NCI-H1436 treated with DMSO at 0.1 percent for 48 hours (cell line): ENCODE measurements at regions not wholly inside any gene's neighbourhood (a gene's known extent, or its start where the extent isn't known, plus 50 kb on each side); places are given as distances from the start of the nearest gene placed in this dataset.
"Not testable (repeated sequence)": the region's sequence is repeated elsewhere in the genome, so short reads cannot be mapped to it uniquely, and the experiment has no call there.

Experiments used
- DNase-seq: peaks from one replicate; lab custom pipeline; 2025; lab: John Stamatoyannopoulos, UW

DNA sequence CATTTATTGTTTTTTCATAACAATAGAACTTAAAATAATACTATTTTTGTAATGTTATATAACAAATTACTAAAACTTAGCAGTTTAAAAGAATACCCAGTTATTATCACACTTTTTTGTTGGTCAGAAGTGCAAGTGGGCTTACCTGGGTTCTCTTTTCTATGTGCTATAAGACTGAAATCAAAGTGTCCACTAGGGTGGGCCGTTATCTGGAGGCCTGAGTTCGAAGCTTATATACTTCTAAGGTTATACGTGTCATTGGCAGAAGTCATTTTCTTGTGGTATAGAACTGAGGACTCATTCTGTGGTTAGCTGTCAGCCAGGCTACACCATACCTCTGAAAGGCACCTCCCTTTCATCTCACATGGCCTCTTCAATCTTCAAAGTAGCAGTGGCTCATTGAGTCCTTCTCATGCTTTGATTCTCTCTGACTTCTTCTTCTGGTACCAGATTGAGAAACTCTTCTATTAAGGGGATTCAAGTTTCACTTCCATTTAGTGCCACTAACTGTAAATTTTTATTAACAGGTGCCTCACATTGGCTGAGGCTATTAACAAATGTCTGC is 414.3 kb downstream of the AMY1C start:
- DNase-seq: no peak

DNA sequence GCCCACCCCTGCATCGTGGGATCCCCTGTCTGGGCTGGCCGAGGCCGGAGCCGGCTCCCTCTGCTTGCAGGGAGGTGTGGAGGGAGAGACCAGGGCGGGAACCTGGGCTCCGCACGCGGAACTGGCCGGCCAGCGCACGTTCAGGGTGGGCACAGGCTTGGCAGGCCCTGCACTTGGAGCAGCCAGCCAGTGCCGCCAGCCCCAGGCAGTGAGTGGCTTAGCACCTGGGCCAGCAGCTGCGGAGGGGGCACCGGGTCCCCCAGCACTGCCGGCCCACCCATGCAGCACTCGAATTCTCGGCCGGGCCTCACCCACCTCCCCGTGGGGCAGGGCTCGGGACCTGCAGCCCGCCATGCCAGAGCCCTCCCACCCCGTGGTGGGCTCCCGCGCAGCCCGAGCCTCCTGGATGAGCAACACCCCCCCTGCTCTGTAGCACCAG is 422.6 kb downstream of the AMY1C start:
- DNase-seq: no peak

DNA sequence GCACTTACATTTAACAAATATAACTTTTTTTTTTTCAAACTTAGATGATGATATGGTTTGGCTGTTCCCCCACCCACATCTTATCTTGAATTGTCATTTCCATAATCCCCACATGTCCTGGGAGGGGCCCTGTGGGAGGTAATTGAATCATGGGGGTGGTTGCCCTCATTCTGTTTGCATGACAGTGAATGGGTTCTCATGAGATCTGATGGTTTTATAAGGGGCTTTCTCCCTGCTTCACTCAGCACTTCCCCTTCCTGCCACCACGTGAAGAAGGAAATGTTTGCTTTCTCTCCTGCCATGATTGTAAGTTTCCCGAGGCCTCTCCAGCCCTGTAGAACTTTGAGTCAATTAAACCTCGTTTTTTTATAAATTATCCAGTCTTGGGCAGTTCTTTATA is 432.6 kb downstream of the AMY1C start:
- no peak for DNase-seq

- DNase-seq: no peak
Measured at GRCh38 chr1:104189207-104189606, 439.5 kb downstream of the AMY1C start.

- no peak for DNase-seq
Measured at GRCh38 chr1:104190821-104191220, 441.1 kb downstream of the AMY1C start.

DNA sequence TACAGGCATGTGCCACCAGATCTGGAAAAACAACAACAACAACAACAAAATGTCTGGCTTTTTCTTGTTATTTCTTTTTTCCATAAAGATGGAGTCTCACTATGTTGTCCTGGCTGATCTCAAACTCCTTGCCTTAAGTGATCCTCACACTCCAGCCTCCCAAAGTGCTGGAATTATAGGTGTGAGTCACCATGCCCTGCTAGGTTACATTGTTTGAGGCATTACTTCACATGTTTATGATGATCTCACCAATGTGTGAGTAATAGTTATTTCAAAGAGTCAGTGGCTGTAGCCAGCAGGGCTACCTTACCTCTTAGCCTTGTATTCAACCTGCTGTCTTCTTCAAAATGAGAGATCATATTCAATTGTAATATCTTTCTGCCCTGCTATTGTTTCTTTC is 445.7 kb downstream of the AMY1C start:
- no peak for DNase-seq

DNA sequence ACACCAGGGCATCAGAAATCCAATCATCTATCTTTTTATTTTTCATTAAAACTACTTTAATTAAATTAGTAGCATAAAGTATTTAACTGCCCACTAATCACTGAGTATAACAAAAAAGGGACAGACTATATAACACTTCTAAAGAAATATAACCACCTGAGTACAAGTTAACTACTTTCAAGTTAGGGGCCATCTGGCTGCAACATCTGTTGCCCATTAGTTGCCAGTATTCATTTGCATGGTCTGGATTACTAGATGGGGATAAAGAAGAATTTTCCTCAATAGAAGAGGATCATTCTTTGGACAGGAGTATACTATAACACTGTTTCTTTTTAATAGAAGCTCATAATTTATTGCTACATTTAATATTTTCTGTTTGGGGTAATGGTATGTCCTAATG is 446.4 kb downstream of the AMY1C start:
- DNase-seq: no peak

DNA sequence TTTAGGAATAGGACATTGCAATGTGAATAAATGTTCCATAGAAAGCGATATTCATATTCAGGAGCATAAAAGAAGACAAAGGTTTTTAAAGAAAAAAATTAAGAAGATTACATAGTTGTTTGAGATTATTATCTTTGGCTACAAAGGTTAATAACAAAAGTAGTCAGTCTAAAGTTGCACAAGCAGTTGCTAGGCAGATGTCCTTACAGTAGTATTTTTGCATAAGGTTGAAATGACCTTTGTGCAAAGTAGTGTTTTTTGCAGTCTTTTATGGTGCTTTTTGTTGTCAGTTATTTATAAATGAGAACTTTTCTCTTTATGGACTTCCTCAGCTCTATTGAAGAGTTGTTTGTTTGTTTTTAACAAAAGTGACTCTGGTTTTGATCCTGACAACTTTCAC is 447.8 kb downstream of the AMY1C start:
- no peak for DNase-seq

DNA sequence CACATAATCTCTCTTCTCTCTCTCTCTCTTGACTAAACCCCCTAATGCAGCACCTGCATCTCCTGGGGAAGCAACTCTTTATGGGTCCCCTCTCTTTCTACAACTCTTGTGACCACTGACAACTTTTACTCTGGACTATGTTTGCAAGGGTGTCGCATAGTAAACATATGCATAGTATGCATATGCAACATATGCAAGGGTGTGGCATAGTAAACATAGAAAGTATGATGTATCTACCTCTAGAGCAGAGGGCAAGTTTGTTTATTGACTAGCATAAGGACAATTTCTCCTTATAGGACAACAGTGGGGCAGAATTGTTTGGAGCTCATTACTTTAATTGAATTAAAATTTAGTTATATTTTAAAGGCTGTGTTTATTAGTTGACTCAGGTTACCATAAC is 462.5 kb downstream of the AMY1C start:
- DNase-seq: no peak

- DNase-seq: not testable (repeated sequence)
Measured at GRCh38 chr1:104217395-104217986, 467.8 kb downstream of the AMY1C start.

DNA sequence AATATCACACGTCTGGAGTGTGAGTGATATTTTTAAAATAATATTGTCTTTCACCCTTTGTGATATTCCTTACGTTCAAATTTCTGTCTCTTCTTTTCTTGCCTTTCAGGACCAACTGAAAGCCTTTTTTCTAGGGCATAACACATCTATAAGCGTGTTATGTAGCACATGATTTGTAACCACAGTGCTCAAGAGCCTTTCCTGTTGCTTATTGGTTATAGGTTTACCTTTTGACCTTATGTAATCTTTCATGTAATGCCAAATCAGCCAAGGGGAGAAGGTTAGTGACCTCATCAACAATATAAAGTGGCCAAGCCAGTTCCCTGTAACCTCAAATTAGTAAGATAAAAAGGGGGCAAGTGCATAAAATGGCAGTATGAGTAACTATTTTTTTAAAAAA is 480.2 kb downstream of the AMY1C start:
- no peak for DNase-seq

GRCh38 chr1:104231676-104232075 is 482.0 kb downstream of the AMY1C start:
- no peak for DNase-seq

- DNase-seq: no peak
Measured at GRCh38 chr1:104235141-104235540, 485.4 kb downstream of the AMY1C start.

DNA sequence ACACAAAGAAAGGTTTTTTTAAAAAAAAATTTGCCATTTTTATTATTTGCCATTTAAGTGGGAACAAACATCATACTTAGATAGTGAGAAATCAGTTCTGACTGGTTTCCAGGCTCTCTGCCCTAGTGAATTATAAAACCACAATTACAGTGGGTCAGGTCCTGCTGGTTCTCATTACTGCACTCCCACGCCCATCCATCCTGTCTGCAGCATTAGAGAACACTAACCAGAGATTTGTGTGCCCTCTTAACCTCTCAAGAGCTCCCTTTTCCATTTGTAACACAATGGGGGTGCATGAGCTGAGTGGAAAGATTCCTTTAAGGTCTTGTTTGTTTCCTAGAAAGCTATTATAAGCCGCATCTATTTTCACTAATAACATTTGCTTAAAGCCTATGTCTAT is 489.3 kb downstream of the AMY1C start:
- DNase-seq: no peak

GRCh38 chr1:104248385-104248784 is 498.7 kb downstream of the AMY1C start:
- no peak for DNase-seq

- DNase-seq: no peak
Measured at GRCh38 chr1:104259481-104259880, 509.8 kb downstream of the AMY1C start.

GRCh38 chr1:104263110-104263509 is 513.4 kb downstream of the AMY1C start:
- DNase-seq: not testable (repeated sequence)

- no peak for DNase-seq
Measured at GRCh38 chr1:104264521-104264920, 514.8 kb downstream of the AMY1C start.

- DNase-seq: no peak
Measured at GRCh38 chr1:104265163-104265562, 515.5 kb downstream of the AMY1C start.

DNA sequence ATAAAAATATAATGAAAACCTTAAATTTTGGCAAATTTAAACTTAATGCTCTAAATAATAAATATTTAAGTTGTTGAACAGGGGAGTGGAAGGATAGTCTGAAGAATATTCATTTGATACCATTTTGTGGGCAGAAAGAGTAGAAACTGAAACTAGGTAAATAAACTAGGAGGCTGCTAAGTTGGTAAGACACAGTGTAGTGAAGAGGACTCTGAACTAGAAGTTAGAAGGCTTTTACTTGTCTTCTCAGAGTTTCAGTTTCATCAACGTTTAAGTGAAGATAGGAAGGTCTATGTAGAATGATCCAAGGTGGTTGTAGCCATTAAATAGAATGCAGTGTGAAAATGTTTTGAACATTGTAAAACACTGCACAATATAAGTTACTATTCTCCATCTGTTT is 516.9 kb downstream of the AMY1C start:
- no peak for DNase-seq

GRCh38 chr1:104288322-104288721 is 538.6 kb downstream of the AMY1C start:
- not testable (repeated sequence) for DNase-seq

- no peak for DNase-seq
Measured at GRCh38 chr1:104291156-104291555, 541.5 kb downstream of the AMY1C start.

GRCh38 chr1:104294259-104294658 is 544.6 kb downstream of the AMY1C start:
- no peak for DNase-seq

- no peak for DNase-seq
Measured at GRCh38 chr1:104295511-104295910, 545.8 kb downstream of the AMY1C start.
